IMR-90 (cell line): ENCODE measurements at regions not wholly inside any gene's neighbourhood (a gene's known extent, or its start where the extent isn't known, plus 50 kb on each side); places are given as distances from the start of the nearest gene placed in this dataset.

Experiments used
- ATAC-seq: fragments of 200-7000 bp; cut with Tn5 transposase; 2 replicates; pipeline ENCODE4 v1.9.1; 2020; ENCODE audit warnings: low read depth, mild to moderate bottlenecking, moderate library complexity
- BruUV-seq: library from RNA; stranded (reverse); fragments of 400-500 nt; replicated peaks from 2 replicates; lab custom pipeline; 2021; lab: Mats Ljungman, UMichigan
- CTCF ChIA-PET: fragments of 300-600 bp; formaldehyde crosslinking; extraction: SDS; loops from one replicate; lab custom pipeline; 2021; ENCODE audit warnings: antibody characterized with exemption; lab: Yijun Ruan, JAX
- POLR2A ChIA-PET: fragments of 300-600 bp; sonication (Branson Sonifier 250); formaldehyde crosslinking; loops from one replicate; lab custom pipeline; 2022; ENCODE audit warnings: antibody characterized with exemption; ENCODE audit not compliant: unreplicated experiment; lab: Charles Lee
- DNase-seq: peaks from one replicate; pipeline ENCODE4 v3.0.0; 2013
- H2AFZ ChIP-seq: replicated peaks from 2 replicates; pipeline ENCODE3; 2013; ENCODE audit warnings: low read length, mild to moderate bottlenecking; ENCODE audit not compliant: poor library complexity
- H2AK5ac ChIP-seq: 2 replicates; pipeline ENCODE4 v1.6.1; 2013; ENCODE audit warnings: low read depth, low read length, inconsistent platforms
- H2AK9ac ChIP-seq: replicated peaks from 2 replicates; pipeline ENCODE3; 2013; ENCODE audit warnings: mild to moderate bottlenecking, low read depth, low read length, moderate library complexity; ENCODE audit not compliant: poor library complexity
- H2BK120ac ChIP-seq: 2 replicates; pipeline ENCODE4 v1.6.1; 2013; ENCODE audit warnings: low read depth, low read length, inconsistent platforms
- H2BK15ac ChIP-seq: 3 replicates; pipeline ENCODE4 v1.6.1; 2013; ENCODE audit warnings: low read depth, low read length, inconsistent platforms
- H2BK20ac ChIP-seq: 2 replicates; pipeline ENCODE4 v1.6.1; 2013; ENCODE audit warnings: low read depth, mild to moderate bottlenecking, inconsistent platforms, low read length, moderate library complexity
- H2BK5ac ChIP-seq: 2 replicates; pipeline ENCODE4 v1.6.1; 2013; ENCODE audit warnings: mild to moderate bottlenecking, low read depth, low read length, inconsistent platforms; ENCODE audit not compliant: poor library complexity, severe bottlenecking
- H3K14ac ChIP-seq: replicated peaks from 2 replicates; pipeline ENCODE4 v1.6.1; 2013; ENCODE audit warnings: low read depth, low read length, inconsistent platforms
- H3K18ac ChIP-seq: 2 replicates; pipeline ENCODE4 v1.6.1; 2013; ENCODE audit warnings: low read depth, low read length, control low read depth
- H3K23ac ChIP-seq: 2 replicates; pipeline ENCODE4 v1.6.1; 2013; ENCODE audit warnings: low read depth, low read length, inconsistent platforms
- H3K27ac ChIP-seq: 2 replicates; pipeline ENCODE4 v1.5.1; 2013; ENCODE audit warnings: mild to moderate bottlenecking, control low read depth, low read length; ENCODE audit not compliant: insufficient read depth
- H3K27me3 ChIP-seq: 2 replicates; pipeline ENCODE4 v1.6.1; 2013; ENCODE audit warnings: low read length; ENCODE audit not compliant: control insufficient read depth, insufficient read depth
- H3K36me3 ChIP-seq: 2 replicates; pipeline ENCODE4 v1.6.1; 2013; ENCODE audit warnings: low read length, mixed read lengths; ENCODE audit not compliant: control insufficient read depth, insufficient read depth
- H3K4ac ChIP-seq: 2 replicates; pipeline ENCODE4 v1.6.1; 2013; ENCODE audit warnings: low read depth, low read length, inconsistent platforms
- H3K4me1 ChIP-seq: 2 replicates; pipeline ENCODE4 v1.6.1; 2013; ENCODE audit warnings: low read length, mixed read lengths; ENCODE audit not compliant: control insufficient read depth, insufficient read depth
- H3K4me2 ChIP-seq: 2 replicates; pipeline ENCODE4 v1.6.1; 2013; ENCODE audit warnings: low read depth, mild to moderate bottlenecking, control low read depth, low read length, moderate library complexity
- H3K4me3 ChIP-seq: 2 replicates; pipeline ENCODE4 v1.5.1; 2013; ENCODE audit warnings: low read depth, mild to moderate bottlenecking, control low read depth, low read length, moderate library complexity; ENCODE audit not compliant: insufficient read depth
- H3K56ac ChIP-seq: 2 replicates; pipeline ENCODE4 v1.6.1; 2013; ENCODE audit warnings: low read length, inconsistent platforms; ENCODE audit not compliant: insufficient read depth; ENCODE audit errors: extremely low read depth
- H3K79me1 ChIP-seq, 2 experiments: 2 replicates each; pipeline ENCODE4 v1.6.1; 2013; ENCODE audit warnings: low read length in 2 of 2, inconsistent platforms in 1 of 2, low read depth in 1 of 2
- H3K9ac ChIP-seq: 2 replicates; pipeline ENCODE4 v1.6.1; 2013; ENCODE audit warnings: low read depth, low read length, control low read depth
- H3K9me1 ChIP-seq: 2 replicates; pipeline ENCODE4 v1.6.1; 2013; ENCODE audit warnings: low read length, inconsistent platforms; ENCODE audit not compliant: insufficient read depth
- H3K9me3 ChIP-seq: 2 replicates; pipeline ENCODE4 v1.6.1; 2013; ENCODE audit warnings: low read length; ENCODE audit not compliant: control insufficient read depth, insufficient read depth
- H4K20me1 ChIP-seq: 2 replicates; pipeline ENCODE4 v1.6.1; 2013; ENCODE audit warnings: low read length, inconsistent platforms; ENCODE audit not compliant: insufficient read depth
- H4K5ac ChIP-seq: 2 replicates; pipeline ENCODE4 v1.6.1; 2013; ENCODE audit warnings: mild to moderate bottlenecking, low read depth, low read length, control low read depth
- H4K8ac ChIP-seq, 2 experiments: 2 replicates each; pipeline ENCODE4 v1.6.1; 2013; ENCODE audit warnings: low read depth in 2 of 2, low read length in 2 of 2, control low read depth in 1 of 2, inconsistent platforms in 1 of 2
- H4K91ac ChIP-seq: 2 replicates; pipeline ENCODE4 v1.6.1; 2013; ENCODE audit warnings: low read depth, low read length, inconsistent platforms; ENCODE audit not compliant: insufficient read depth
- BHLHE40 ChIP-seq: fragments of 150-350 bp; IDR thresholded peaks from 2 replicates; pipeline ENCODE4 v1.6.1; 2016; ENCODE audit warnings: mild to moderate bottlenecking, low read depth, low read length
- CEBPB ChIP-seq: IDR thresholded peaks from 2 replicates; pipeline ENCODE4 v1.6.1; 2012; ENCODE audit warnings: low read depth, low read length, improper control_type of control experiment
- CHD1 ChIP-seq: IDR thresholded peaks from 2 replicates; pipeline ENCODE4 v1.6.1; 2012; ENCODE audit warnings: low read depth, low read length, improper control_type of control experiment
- ELK1 ChIP-seq: fragments of 150-350 bp; IDR thresholded peaks from 2 replicates; pipeline ENCODE4 v1.6.1; 2016; ENCODE audit warnings: low read depth, mild to moderate bottlenecking, low read length, moderate library complexity, borderline replicate concordance
- FOS ChIP-seq: fragments of 150-350 bp; IDR thresholded peaks from 2 replicates; pipeline ENCODE4 v1.6.1; 2016; ENCODE audit warnings: low read depth, low read length
- MAFK ChIP-seq: IDR thresholded peaks from 2 replicates; pipeline ENCODE4 v1.6.1; 2012; ENCODE audit warnings: low read depth, low read length, improper control_type of control experiment
- MAZ ChIP-seq: IDR thresholded peaks from 2 replicates; pipeline ENCODE4 v1.6.1; 2012; ENCODE audit warnings: low read depth, mild to moderate bottlenecking, low read length, improper control_type of control experiment, moderate library complexity, borderline replicate concordance
- MXI1 ChIP-seq: IDR thresholded peaks from 2 replicates; pipeline ENCODE4 v1.6.1; 2012; ENCODE audit warnings: low read depth, mild to moderate bottlenecking, low read length, moderate library complexity, borderline replicate concordance
- NFE2L2 ChIP-seq: fragments of 150-350 bp; IDR thresholded peaks from 2 replicates; pipeline ENCODE4 v1.6.1; 2016; ENCODE audit warnings: low read depth, mild to moderate bottlenecking, low read length
- POLR2A ChIP-seq: IDR thresholded peaks from 2 replicates; pipeline ENCODE4 v1.6.1; 2012; ENCODE audit warnings: mild to moderate bottlenecking, low read depth, low read length
- RAD21 ChIP-seq: IDR thresholded peaks from 2 replicates; pipeline ENCODE4 v1.6.1; 2012; ENCODE audit warnings: low read length, improper control_type of control experiment
- RCOR1 ChIP-seq: IDR thresholded peaks from 2 replicates; pipeline ENCODE4 v1.6.1; 2012; ENCODE audit warnings: mild to moderate bottlenecking, low read length, improper control_type of control experiment; ENCODE audit not compliant: insufficient replicate concordance
- RFX5 ChIP-seq: IDR thresholded peaks from 2 replicates; pipeline ENCODE4 v1.8.0; 2012; ENCODE audit warnings: low read depth, mild to moderate bottlenecking, low read length, moderate library complexity
- WGBS, 2 experiments: methylation state at CpG; one replicate each; pipeline versions ENCODE4 v1.1.5 to v1.1.7; 2013; ENCODE audit warnings: missing lambda C conversion rate in 2 of 2; ENCODE audit not compliant: insufficient read length in 1 of 2; ENCODE audit errors: extremely low coverage in 2 of 2; 5-methylcytosine and 5-hydroxymethylcytosine counted together
- dilution Hi-C: fragments of 300-500 bp; cut with HindIII; formaldehyde crosslinking; loops from one replicate; pipeline ENCODE4 v1.14.3; 2018; ENCODE audit warnings: low sequenced_read_pairs; ENCODE audit not compliant: unreplicated experiment
- in situ Hi-C: fragments of 300-500 bp; cut with MboI; formaldehyde crosslinking; loops from 3 replicates; pipeline ENCODE4 v1.14.3; 2019; ENCODE audit warnings: low sequenced_read_pairs, inconsistent platforms, mixed read lengths
- intact Hi-C: fragments of 100-400 bp; cut with micrococcal nuclease; formaldehyde crosslinking; loops from 2 replicates; pipeline ENCODE4 v1.10.0; 2022
- TF ChIP-seq, protein P1 (sequence below): conservative IDR thresholded peaks from 2 replicates; pipeline ENCODE4 v1.5.1; 2012; ENCODE audit warnings: mild to moderate bottlenecking, low read depth, low read length, improper control_type of control experiment
- TF ChIP-seq, protein P2 (sequence below): fragments of 150-350 bp; IDR thresholded peaks from 2 replicates; pipeline ENCODE4 v1.6.1; 2017; ENCODE audit warnings: mild to moderate bottlenecking, antibody characterized with exemption, low read length, low read depth

DNA sequence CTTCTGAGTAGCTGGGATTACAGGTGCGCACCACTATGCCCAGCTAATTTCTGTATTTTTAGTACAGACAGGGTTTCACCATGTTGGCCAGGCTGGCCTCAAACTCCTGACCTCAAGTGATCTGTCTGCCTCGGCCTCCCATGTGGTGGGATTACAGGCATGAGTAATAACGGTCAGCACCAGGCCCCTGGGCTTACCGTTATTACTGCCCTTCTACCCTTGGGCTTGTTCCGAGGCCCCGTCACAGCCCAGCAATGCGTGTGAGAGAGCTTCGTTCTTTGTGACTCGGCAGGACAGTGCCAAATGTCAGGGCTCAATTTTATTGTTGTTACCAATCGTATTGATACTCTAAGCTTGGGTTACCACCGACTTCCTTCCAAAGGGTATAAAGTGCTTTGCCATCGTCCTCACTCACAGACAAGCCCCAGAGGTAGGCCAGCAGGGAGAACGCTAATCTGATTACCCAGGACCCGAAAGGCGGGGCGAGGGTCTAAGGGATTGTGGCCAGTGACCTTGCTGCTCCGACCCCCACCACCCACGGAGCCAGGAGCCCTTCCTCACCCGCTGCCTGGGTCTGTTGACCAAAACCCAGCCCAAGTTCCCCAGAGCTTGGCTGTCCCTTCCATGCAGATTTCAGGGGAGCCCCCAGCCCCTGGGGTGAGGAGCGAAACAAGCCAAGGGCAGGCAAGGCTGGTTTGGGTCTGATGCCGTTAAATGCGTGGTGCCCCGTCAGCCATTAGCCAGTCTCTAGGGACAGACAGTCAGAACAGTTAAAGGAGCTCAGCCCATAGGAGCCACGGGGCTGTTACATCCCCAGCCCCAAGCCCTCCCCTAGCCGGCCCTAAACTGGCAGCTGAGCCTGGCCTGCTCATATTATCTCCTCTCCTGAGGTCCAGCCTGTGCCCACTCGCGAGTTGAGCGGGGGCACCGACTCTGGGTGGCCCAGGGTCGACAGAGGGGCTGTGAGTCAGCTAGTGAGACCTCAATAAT lies 54.9 kb upstream of the CASZ1 start:
- no peak overlapping the region for H3K4me2 ChIP-seq
- 68% methylated on average over 10 of the region's 30 CpGs; no CpG with 5 or more reads in 1 of the 2 experiments for WGBS, 2 experiments
- no peak overlapping the region for H2AFZ ChIP-seq
- H2BK120ac ChIP-seq, result no peak overlapping the region
- no peaks in the 10 kb centered on the region for H3K4me1 ChIP-seq
- H3K36me3 ChIP-seq, result no peaks in the 10 kb centered on the region
- peaks cover 4% of the 10 kb centered on the region for H3K9me3 ChIP-seq
- no peak for DNase-seq
- peaks cover 27% of the 10 kb centered on the region for H3K27me3 ChIP-seq
- no peak overlapping the region for H3K23ac ChIP-seq
- H3K79me1 ChIP-seq, result no peaks in the 10 kb centered on the region
- no peak overlapping the region for H2AK5ac ChIP-seq
- no peak overlapping the region for H2BK5ac ChIP-seq
- H4K8ac ChIP-seq, result no peak overlapping the region
- no peak overlapping the region for H4K91ac ChIP-seq
- H3K4me3 ChIP-seq, result no peak overlapping the region
- H4K5ac ChIP-seq, result no peak overlapping the region
- H3K56ac ChIP-seq, result no peak overlapping the region
- no peak overlapping the region for H3K9ac ChIP-seq
- POLR2A ChIA-PET, result no interaction called here
- in situ Hi-C loops (no loop called here), intact Hi-C loops (no loop called here), dilution Hi-C loops (no loop called here)
- CTCF ChIA-PET, result no interaction called here
- H2BK15ac ChIP-seq, result no peak overlapping the region
- no peak overlapping the region for H3K4ac ChIP-seq
- ATAC-seq, result no peak
- H3K27ac ChIP-seq, result no peak overlapping the region
- no peak overlapping the region for H2AK9ac ChIP-seq
- H3K14ac ChIP-seq, result no peak overlapping the region
- H3K9me1 ChIP-seq, result peaks cover 6% of the 10 kb centered on the region; the same call in 1 of the 2 replicates
- H2BK20ac ChIP-seq, result no peak overlapping the region
- H4K20me1 ChIP-seq, result no peaks in the 10 kb centered on the region
- no TSS peak for BruUV-seq
- H3K18ac ChIP-seq, result no peak overlapping the region
- no peak for TF ChIP-seq MXI1
- TF ChIP-seq CHD1, result no peak
- TF ChIP-seq NFE2L2, result no peak
- TF ChIP-seq RAD21, result no peak
- no peak for TF ChIP-seq MAZ
- no peak for TF ChIP-seq RFX5
- TF ChIP-seq, protein P1, sequence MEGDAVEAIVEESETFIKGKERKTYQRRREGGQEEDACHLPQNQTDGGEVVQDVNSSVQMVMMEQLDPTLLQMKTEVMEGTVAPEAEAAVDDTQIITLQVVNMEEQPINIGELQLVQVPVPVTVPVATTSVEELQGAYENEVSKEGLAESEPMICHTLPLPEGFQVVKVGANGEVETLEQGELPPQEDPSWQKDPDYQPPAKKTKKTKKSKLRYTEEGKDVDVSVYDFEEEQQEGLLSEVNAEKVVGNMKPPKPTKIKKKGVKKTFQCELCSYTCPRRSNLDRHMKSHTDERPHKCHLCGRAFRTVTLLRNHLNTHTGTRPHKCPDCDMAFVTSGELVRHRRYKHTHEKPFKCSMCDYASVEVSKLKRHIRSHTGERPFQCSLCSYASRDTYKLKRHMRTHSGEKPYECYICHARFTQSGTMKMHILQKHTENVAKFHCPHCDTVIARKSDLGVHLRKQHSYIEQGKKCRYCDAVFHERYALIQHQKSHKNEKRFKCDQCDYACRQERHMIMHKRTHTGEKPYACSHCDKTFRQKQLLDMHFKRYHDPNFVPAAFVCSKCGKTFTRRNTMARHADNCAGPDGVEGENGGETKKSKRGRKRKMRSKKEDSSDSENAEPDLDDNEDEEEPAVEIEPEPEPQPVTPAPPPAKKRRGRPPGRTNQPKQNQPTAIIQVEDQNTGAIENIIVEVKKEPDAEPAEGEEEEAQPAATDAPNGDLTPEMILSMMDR, result no peak
- TF ChIP-seq BHLHE40, result no peak
- TF ChIP-seq RCOR1, result no peak
- TF ChIP-seq POLR2A, result no peak
- TF ChIP-seq FOS, result no peak
- TF ChIP-seq ELK1, result no peak
- no peak for TF ChIP-seq CEBPB
- TF ChIP-seq MAFK, result no peak
- TF ChIP-seq, protein P2, sequence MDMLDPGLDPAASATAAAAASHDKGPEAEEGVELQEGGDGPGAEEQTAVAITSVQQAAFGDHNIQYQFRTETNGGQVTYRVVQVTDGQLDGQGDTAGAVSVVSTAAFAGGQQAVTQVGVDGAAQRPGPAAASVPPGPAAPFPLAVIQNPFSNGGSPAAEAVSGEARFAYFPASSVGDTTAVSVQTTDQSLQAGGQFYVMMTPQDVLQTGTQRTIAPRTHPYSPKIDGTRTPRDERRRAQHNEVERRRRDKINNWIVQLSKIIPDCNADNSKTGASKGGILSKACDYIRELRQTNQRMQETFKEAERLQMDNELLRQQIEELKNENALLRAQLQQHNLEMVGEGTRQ, result no peak
